NOMO-1 treated with DMSO at 0.1 percent for 48 hours (cell line): ENCODE measurements at regions not wholly inside any gene's neighbourhood (a gene's known extent, or its start where the extent isn't known, plus 50 kb on each side); places are given as distances from the start of the nearest gene placed in this dataset.
A peak's percentile ranks its signal among the peaks of the same experiment; 100 is the strongest.

Source experiments
- DNase-seq: peaks from one replicate; lab custom pipeline; 2025; ENCODE audit not compliant: unreplicated experiment; lab: John Stamatoyannopoulos, UW

DNA sequence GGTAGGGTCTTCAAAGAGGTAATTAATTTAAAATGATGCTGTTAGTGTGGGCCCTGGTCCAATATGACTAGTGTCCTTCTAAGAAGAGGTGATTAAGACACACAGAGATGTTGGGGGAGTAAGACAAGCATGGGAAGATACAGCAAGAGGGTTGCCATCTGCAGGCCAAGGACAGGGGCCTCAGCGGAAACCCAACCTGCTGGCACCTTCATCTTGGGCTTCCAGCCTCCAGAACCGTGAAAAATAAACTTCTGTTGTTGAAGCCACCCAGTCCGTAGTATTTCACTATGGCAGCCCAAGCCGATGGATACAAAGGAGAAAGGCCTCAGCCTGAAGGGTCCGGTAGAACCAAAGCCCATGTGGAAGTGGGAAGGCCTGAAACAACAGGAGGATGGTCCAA, 161.7 kb upstream of the UBE2E1 start:
- no peak for DNase-seq

DNA sequence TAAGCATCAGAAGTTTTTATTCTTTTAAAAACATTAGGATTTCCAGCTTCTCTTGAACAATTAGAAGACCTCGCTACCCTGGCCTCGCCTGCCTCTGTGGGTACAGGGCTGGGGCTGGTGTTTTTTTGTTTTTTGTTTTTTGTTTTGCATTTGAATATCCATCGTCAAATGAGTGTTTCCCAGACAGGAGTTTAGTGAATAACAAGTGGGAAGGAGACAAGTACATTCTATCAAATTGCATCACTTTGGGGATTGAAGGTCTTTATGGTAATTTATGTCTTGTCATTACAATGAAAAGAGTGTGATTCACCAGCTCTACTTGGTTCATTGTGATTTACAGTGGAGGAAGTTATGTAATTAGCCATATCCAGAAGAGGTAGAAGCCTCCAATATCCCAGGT, 161.1 kb upstream of the UBE2E1 start:
- peak; percentile 68 for DNase-seq

DNA sequence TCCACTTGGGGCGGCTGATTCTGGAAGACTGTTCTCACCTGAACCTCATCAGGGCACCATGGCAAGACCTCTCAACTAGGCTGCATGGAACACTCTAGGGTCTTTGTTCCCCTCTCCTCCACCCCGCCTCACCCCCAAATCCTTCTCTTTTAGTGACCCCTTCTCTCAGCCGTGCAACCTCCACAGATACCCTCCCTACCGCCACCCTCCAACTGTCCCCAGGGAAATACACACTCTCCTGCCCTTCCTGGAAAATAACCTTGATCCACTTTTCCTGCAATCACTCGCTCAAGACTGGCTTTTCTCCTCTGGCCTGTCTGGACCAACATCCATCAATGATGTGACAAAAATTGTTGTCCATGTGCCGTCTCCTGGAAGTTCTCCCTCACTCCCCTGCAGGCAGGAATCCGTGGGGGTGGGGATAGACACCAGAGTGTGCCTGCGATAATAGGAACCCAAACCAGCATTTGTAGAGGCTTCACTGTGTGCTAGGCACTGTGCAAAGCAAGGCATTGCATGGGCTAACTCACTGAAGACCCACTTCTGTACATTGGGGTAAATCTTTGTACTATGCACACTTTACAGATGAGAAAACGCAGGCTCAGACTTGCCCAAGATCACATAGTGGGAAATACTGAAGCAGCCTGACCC, 160.1 kb upstream of the UBE2E1 start:
- no peak for DNase-seq

DNA sequence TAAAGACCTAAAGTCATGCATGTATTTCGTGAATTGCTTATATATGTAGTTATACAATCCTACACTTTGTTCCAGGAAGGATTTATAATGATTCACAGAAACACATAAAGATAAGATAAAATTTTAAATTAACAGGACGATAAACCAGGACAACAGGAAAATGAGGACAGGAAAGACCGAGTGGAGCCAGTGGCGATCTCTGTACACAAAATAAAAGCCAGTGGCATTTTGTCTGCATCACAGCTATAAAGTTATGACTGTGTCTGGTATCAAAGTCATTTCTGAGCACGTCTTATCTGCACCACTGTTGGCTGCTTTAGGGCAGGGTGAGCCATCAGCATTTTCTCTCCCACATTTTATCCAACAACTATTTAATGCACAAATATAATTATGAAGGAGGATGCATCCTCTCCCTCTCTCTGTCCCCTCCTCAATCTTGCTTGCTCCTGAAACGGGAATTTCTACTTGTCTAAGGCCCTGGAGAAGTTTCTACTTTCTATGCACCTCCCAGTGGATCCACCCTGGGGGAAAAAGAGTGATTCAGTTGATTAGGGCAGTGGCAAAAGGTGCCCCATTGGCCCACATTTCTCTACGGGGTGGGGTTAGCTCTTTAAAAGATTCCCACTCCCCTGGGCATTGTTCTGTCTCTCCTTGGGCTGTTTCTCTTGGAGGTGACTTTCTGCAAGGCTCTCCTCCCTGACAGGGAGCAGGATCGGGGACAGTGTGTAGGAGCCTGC, 159.4 kb upstream of the UBE2E1 start:
- no peak for DNase-seq

DNA sequence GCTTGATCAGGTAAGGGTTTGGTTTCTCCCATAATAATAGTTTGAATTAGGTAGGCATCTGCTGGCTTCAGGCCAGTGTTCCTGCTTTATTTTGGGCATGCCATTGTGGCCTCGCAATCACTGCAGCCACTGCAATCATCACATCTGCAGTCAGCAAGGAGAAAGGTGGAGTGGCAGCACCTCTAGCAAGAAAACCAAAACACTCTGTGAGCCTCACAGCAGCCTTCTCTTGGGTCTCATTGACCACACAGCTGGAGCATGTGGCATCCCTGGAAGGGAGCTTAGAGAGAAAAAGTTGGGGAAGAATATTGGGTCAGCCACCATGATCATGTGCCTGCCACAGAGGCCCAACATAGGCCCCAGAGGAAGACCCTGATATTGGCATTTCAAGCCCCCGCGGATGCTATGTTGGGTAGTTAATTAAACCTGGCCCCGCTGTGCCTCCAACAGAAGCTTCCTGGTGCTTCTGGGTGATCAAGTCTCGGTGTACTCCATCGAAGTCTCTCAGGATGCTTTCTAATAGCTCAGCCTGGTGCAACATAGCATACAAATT, 158.0 kb upstream of the UBE2E1 start:
- DNase-seq, result no peak

DNA sequence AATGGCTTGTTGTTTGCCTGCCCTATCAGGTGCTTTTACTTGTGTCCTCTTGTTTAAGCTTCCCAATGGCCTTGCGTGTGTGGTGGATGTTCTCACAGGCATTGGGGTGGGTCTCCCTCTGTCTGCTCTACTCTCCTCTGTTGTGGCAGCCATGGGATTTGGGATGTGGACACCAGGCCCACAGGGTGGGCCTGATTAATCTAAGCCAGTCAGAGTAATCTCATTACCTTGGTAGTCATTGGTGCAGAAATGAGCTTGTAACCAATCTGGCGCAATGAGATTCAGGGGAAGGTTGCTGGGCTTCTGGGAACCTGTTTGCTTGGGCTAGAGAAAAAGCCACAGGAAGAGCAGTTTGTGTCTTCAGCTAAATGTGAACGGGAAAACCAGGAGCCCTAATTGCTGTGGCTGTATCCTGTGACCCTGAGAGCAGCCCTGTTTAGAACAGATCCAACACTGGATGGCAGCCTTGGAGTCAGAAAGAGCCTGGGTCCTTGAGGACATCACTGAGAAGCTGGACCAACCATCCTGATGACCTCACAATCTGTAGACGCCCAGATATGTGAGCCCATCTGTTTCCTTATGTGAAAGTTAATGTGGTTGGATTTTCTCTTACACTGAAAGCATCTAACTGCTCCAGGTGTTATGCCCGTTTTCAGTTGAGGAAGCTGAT, 157.3 kb upstream of the UBE2E1 start:
- no peak for DNase-seq

DNA sequence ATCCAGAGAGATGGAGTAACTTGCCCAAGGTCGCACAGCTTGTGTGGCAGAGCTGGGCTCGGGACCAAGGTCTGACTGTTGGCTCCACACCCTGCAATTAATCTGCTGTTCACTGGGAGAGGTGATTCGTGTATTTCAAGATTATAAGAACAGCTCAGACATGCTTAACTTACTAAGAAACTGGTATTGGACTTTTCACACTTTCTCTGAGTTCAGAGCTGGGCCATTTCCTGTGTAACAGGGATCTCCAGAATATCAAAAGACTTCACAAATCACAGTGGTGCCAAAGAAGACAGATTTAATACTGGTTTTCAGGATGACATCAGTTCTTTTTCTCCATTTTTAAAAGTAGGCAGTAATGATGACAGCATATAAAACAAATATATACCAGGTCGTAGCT, 156.8 kb upstream of the UBE2E1 start:
- DNase-seq, result no peak

DNA sequence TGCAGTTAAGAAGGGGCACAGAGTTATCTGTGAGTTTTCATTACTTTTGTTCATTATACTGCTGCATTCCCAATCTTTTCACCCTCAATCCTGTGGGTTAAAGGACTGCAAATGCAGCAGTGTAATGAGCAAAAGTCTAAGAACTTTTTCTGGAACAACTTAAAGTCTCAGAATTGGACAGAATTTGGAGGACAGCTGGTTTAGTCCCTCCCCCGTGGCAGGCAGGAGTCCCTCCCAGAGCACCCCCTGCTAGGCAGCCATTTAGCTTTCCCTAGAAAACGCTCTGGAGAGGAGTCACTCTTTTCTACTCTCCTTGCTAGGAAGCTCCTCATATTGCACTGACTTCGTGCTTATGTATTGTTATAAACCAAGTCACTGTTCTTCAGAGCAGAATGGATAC, 156.3 kb upstream of the UBE2E1 start:
- no peak for DNase-seq

DNA sequence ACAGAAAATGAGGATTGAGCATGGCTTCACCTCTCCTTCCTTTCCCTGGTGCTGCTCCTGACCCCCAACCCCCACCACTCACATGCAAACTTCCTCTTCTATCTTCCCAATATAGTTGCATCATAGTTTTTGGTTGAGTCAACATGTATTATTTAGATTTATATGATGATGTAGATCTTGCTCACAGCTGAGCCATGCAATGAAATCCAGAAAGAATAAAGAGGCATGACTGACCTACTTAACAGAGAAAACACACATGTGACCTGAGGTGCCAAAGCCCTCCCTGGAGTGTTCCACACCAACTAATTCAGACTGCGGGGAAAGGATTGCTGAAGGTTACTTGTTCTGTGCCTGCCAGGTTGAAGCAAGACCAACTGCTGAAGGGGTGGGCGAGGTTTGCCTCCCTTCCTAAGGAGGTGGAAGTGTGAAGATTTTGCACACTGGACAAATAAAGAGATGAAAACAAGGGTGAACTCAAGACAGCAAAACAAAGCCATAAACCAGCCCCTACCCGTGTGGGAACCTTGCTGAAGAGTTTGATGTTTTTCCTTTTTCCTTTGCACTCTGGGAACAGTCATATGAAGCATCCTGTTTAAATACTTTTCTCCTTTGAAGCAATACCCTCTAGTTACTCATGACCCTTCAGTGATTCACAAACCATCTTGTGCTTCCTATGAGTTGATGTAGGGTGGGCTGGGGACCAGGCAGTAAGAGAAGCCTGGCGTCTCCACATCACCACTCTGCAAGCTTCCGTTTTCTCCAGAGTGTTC, 155.2 kb upstream of the UBE2E1 start:
- DNase-seq, result peak; percentile 66

DNA sequence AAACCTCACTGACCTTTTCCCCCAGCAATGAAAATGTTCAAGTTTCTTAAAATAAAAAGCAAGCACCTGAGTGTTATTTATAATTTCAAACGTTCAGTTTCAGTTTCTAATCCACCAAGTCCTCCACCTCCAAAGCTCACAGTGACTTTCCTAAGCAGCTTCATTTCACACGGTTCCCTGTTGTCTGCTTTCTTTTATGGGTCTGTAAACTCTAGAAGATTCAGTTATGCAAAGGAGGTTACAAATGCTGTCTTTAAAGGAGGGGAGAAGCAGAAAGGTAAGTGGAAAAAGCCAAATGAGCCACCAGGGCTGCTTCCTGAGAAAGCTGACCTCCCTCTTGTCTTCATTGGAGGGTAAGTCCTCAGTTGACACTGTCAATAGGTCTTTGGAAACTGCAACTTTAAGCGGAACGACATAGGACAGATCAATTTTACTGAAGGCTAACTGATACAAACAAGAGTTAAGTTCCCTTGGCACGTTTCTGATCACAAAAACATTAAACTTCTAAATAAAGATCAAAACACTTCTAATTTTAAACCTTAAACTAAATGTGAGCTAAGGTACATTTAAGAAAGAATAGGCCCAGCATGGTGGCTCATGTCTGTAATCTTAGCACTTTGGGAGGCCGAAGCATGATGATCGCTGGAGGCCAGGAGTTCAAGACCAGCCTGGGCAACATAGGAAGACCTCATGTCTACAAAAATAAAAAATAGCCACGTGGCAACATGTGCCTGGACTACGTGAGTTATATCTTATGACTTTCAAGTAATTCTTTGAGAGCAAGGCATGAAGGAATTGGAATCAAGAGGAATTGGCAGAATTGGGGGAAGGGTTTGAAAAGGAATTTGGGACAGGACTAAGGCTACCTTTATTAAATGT, 151.9 kb upstream of the UBE2E1 start:
- DNase-seq, result no peak

DNA sequence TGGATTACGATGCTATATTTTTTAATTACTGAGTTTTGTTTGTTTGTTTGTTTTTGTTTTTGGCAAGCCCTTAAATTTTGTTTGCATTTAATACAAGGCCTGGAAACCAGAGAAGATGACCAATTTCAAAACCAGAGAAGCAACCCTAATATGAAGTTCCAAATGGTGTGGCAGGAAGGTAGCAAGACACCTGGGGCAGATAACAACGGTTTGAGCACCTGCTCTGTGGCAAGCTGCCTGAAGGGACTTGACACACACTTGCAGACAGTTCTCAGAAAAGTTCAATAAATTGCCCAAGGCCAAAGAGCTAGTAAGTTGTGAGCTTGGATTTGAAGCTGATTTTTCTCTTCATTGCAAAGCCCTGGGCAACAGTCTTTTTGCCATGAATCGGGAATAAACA, 151.2 kb upstream of the UBE2E1 start:
- DNase-seq, result no peak

DNA sequence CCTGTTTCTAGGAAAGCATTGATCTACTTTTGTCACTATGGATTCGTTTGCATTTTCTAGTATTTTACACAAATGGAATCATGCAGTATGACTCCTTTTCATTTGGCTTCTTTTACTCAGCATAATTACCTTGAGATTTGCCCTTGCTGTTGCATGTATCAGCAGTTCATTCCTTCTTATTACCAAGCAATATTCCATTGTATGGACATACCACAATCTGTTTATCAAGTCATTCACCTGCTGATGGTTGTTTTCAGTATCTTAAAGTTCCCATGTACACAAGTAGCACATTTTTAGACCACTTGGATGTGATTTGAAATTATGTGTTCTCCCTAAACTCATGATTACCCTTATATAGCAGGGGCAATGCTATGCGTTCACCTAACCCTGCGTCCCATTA, 150.0 kb upstream of the UBE2E1 start:
- no peak for DNase-seq

DNA sequence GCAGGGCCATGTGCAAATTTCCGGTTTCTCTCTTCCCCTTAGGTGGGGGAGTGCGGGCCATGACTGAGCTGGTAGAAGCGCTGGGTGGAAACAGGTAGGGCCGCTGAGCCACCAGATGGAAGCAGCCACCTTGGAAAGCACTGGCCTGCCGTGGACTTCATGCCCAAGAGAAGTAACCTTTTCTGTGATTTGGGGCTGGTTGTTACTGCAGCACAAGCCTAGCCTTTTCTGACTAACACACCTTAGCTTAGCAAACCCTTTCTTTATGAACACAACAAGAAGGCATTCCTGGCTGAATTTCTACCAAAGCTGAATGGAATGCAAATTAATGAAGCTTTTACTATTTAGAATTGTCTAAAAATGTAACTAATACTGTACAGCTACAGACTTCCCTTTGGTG, 149.6 kb upstream of the UBE2E1 start:
- no peak for DNase-seq

DNA sequence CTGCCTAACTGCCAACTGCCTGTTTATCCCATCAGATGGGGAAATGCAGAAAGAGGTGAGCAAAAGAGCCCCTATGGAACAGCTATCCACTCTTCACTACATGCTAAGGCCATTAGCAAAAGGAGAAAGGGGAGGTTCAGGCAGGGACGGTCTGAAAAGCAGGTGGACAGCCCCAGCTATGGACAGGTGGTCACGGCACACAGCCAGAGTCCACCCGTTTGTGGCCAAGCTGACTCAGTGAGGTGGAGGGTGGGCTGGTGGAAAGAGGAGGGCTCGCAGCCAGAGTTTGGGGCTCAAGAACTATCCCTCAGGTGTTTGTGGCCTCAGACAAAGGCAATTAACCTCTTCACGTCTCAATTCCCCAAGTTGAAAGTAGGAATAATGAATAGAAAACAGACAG, 148.9 kb upstream of the UBE2E1 start:
- DNase-seq, result no peak

DNA sequence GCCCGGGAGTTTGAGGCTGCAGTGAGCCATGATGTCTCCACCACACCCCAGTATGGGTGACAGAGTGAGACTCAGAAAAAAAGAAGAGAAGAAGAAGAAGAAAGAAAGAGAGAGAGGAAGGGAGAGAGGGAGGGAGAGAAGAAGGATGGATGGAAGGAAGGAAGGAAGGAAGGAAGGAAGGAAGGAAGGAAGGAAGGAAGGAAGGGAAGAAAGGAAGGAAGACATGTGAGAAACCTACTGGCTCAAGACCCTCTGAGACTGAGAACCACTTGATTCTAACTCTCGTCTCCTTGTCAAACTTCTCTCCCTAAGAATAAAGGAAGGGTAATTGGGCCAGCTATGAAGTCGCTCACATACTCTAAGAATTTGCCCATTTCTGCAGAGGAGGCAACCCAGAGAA, 148.1 kb upstream of the UBE2E1 start:
- DNase-seq, result no peak

DNA sequence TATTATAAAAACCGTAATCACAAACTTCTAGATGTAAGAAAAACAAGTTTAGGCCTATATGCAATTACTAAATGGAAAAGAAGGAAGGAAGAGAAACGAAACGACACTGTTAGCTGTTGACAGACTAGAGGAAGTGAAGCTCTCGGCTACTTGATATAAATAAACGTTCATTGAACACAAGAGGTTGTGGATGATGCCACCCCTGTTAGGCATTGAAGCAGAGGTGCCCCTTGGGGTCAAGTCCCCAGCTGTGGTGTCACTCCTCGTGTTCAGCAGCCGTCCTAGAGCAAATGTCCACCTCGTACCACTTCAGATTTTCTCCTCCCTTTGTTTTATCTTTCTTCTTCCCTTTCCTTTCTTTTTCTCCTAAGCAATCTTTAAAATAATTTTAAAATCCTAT, 146.5 kb upstream of the UBE2E1 start:
- peak; percentile 89 for DNase-seq

DNA sequence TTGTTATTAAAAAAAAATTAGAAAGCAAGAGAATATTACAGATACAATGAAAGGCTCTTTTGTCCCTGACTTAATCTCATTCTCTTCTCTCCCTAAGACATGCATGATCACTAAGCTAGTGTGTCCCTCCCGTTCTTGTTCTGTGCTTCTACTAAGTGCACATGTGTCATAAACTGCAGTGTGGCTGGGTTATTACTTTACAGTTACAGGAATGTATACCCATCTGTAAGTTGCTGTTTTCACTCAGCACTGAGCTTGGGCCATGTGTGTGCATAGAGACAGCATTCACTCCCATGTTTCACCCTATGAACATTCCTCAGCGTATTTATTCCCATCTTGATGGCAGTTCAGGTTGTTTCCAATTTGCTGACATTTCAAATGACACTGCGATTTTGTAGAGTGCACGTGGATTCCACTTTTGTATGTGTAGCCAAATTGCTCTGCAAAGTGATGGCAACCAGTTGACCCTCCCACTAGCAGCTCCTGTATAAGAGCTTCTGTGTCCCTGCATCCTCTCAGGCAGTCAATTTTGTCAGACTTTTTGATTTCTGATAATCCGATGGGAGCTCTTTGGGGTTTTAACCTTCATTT, 145.8 kb upstream of the UBE2E1 start:
- DNase-seq, result no peak

DNA sequence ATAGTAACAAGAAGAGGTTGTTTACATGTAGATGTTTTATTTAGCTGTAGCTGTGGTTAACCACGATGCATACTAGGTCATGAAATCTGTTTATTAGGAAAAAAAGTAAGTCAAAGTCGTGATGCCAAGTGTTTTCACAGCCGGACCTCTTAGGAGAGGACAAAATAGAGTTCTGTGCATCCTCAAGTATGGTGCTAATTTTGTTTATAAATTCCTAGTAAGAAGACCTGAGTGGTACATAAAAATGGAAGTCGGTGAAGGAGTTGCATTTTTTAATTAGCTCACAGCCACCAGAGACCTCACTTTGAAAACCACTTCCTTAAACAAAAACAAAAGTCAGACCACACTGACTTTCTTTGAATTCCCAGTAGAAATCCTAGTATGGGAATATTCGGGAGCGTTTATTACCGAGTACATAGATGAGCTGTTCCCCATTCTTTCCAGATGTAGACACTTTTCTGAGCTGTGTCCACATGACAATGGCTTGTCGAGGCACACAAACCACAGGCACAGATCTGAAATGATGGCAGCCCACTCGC, 143.6 kb upstream of the UBE2E1 start:
- DNase-seq, result peak; percentile 34

DNA sequence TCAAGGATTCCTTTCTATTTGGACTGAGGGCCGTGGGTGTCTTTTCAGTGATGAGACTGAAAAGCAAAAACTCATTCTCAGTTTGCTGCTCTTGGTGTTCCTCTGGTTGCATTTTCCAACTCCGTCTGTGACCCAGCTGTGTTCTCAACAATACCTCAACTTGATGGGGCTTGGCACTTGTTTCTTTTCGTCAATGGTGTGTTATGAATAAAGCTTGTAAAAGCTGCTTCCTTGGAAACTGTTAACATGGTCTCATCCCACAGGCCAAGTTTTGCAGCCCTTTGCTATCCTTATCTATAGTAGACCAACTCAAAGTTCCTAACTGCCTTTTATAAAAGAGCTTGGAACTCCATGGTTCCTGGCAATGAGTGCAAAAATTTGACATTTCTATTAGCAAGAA, 142.5 kb upstream of the UBE2E1 start:
- DNase-seq, result no peak
